Lower leg skin (tissue), 3 donors: ENCODE measurements at regions not wholly inside any gene's neighbourhood (a gene's known extent, or its start where the extent isn't known, plus 50 kb on each side); places are given as distances from the start of the nearest gene placed in this dataset.

Source experiments
- CTCF ChIP-seq, 3 donors: fragments of 450-650 bp; IDR thresholded peaks; one replicate each; pipeline ENCODE4 v1.5.1; 2016; ENCODE audit warnings: antibody characterized with exemption in 3 of 3, mild to moderate bottlenecking in 3 of 3, moderate library complexity in 2 of 3
- POLR2A ChIP-seq, 2 donors: fragments of 450-650 bp; IDR thresholded peaks; one replicate each; pipeline ENCODE4 v1.6.1; 2016 to 2017; ENCODE audit warnings: antibody characterized with exemption in 2 of 2, mild to moderate bottlenecking in 1 of 2, moderate library complexity in 1 of 2

GRCh38 chr7:115350764-115351163, 428.9 kb downstream of the MDFIC start:
- no peak for TF ChIP-seq CTCF (IDR thresholded peaks at IDR 0.05)
- no peak for TF ChIP-seq POLR2A (IDR thresholded peaks at IDR 0.05)
